GM21717 (cell line): ENCODE measurements at regions not wholly inside any gene's neighbourhood (a gene's known extent, or its start where the extent isn't known, plus 50 kb on each side); places are given as distances from the start of the nearest gene placed in this dataset.
"Not testable (repeated sequence)": the region's sequence is repeated elsewhere in the genome, so short reads cannot be mapped to it uniquely, and the experiment has no call there.

ENCODE experiments used
- ATAC-seq: cut with Tn5 transposase; IDR thresholded peaks from one replicate; pipeline ENCODE4 v1.9.1; 2021; ENCODE audit warnings: mild to moderate bottlenecking, moderate library complexity; ENCODE audit not compliant: unreplicated experiment

- ATAC-seq = no peak
These were observed 253.9 kb downstream of the AGTPBP1 start for GRCh38 chr9:85487872-85488271.

GRCh38 chr9:85484235-85484634 lies 257.5 kb downstream of the AGTPBP1 start:
- no peak for ATAC-seq

GRCh38 chr9:85483208-85483607 lies 258.5 kb downstream of the AGTPBP1 start:
- ATAC-seq = no peak

- ATAC-seq = no peak
These were observed 262.4 kb downstream of the AGTPBP1 start for GRCh38 chr9:85479305-85479704.

- ATAC-seq = no peak
These were observed 262.9 kb downstream of the AGTPBP1 start for GRCh38 chr9:85478847-85479246.

- not testable (repeated sequence) for ATAC-seq
These were observed 266.9 kb downstream of the AGTPBP1 start for GRCh38 chr9:85474896-85475295.

- no peak for ATAC-seq
These were observed 270.0 kb downstream of the AGTPBP1 start for GRCh38 chr9:85471791-85472190.

- ATAC-seq = no peak
These were observed 272.7 kb downstream of the AGTPBP1 start for GRCh38 chr9:85469041-85469440.

GRCh38 chr9:85466834-85467233 lies 274.9 kb downstream of the AGTPBP1 start:
- no peak for ATAC-seq

- ATAC-seq = not testable (repeated sequence)
These were observed 283.5 kb downstream of the AGTPBP1 start for GRCh38 chr9:85458114-85458864.

GRCh38 chr9:85453850-85454249 lies 287.9 kb downstream of the AGTPBP1 start:
- ATAC-seq = no peak

GRCh38 chr9:85452841-85453240 lies 288.9 kb downstream of the AGTPBP1 start:
- no peak for ATAC-seq

GRCh38 chr9:85451680-85452079 lies 290.1 kb downstream of the AGTPBP1 start:
- ATAC-seq = no peak

- no peak for ATAC-seq
These were observed 295.9 kb downstream of the AGTPBP1 start for GRCh38 chr9:85445887-85446286.

GRCh38 chr9:85444243-85444642 lies 297.5 kb downstream of the AGTPBP1 start:
- no peak for ATAC-seq

GRCh38 chr9:85443190-85443598 lies 298.6 kb downstream of the AGTPBP1 start:
- ATAC-seq = peak; percentile 83

- no peak for ATAC-seq
These were observed 302.0 kb downstream of the AGTPBP1 start for GRCh38 chr9:85439791-85440190.

- ATAC-seq = not testable (repeated sequence)
These were observed 307.8 kb downstream of the AGTPBP1 start for GRCh38 chr9:85433956-85434355.

- not testable (repeated sequence) for ATAC-seq
These were observed 308.2 kb downstream of the AGTPBP1 start for GRCh38 chr9:85433551-85433950.

GRCh38 chr9:85433046-85433445 lies 308.7 kb downstream of the AGTPBP1 start:
- no peak for ATAC-seq

GRCh38 chr9:85432599-85432998 lies 309.2 kb downstream of the AGTPBP1 start:
- ATAC-seq = peak; percentile 64

- no peak for ATAC-seq
These were observed 310.2 kb downstream of the AGTPBP1 start for GRCh38 chr9:85431339-85432102.
